Testis (tissue), 2 donors: ENCODE measurements at regions not wholly inside any gene's neighbourhood (a gene's known extent, or its start where the extent isn't known, plus 50 kb on each side); places are given as distances from the start of the nearest gene placed in this dataset.

ENCODE experiments used
- DNase-seq: peaks from one replicate; pipeline ENCODE4 v3.0.0-alpha.2; 2019
- H3K27ac ChIP-seq, 2 donors: fragments of 200-600 bp; sonication (generic); one replicate each; pipeline ENCODE4 v1.5.1; 2019
- H3K27me3 ChIP-seq: fragments of 200-600 bp; sonication (generic); one replicate; pipeline ENCODE4 v1.5.1; 2019
- H3K36me3 ChIP-seq: fragments of 200-600 bp; sonication (generic); one replicate; pipeline ENCODE4 v1.5.1; 2017; ENCODE audit warnings: low read depth; ENCODE audit errors: missing control alignments
- H3K4me1 ChIP-seq: fragments of 200-600 bp; sonication (generic); one replicate; pipeline ENCODE4 v1.5.1; 2019
- H3K4me3 ChIP-seq, 2 donors: fragments of 200-600 bp; sonication (generic); one replicate each; pipeline ENCODE4 v1.5.1; 2017 to 2019
- H3K9me3 ChIP-seq: fragments of 200-600 bp; sonication (generic); one replicate; pipeline ENCODE4 v1.5.1; 2017
- POLR2A ChIP-seq: fragments of 450-650 bp; IDR thresholded peaks from one replicate; pipeline ENCODE4 v1.6.1; 2017; ENCODE audit warnings: antibody characterized with exemption, mild to moderate bottlenecking, moderate library complexity
- WGBS, 2 donors: methylation state at CpG; one replicate each; pipeline ENCODE4 v1.1.5; 2018; 5-methylcytosine and 5-hydroxymethylcytosine counted together
- intact Hi-C: fragments of 100-400 bp; cut with DNase I; formaldehyde crosslinking; loops from one replicate; pipeline ENCODE4 v1.15.1; 2023; ENCODE audit warnings: low total_unique reads
- TF ChIP-seq, protein P1 (sequence below), 3 experiments: fragments of 450-650 bp in 2 of 3; fragments of 200-600 bp in 1 of 3; sonication (generic) in 1 of 3; IDR thresholded peaks; one replicate each; pipeline ENCODE4 v1.5.1; 2016 to 2019; ENCODE audit warnings: antibody characterized with exemption in 3 of 3, mild to moderate bottlenecking in 2 of 3, moderate library complexity in 1 of 3

DNA sequence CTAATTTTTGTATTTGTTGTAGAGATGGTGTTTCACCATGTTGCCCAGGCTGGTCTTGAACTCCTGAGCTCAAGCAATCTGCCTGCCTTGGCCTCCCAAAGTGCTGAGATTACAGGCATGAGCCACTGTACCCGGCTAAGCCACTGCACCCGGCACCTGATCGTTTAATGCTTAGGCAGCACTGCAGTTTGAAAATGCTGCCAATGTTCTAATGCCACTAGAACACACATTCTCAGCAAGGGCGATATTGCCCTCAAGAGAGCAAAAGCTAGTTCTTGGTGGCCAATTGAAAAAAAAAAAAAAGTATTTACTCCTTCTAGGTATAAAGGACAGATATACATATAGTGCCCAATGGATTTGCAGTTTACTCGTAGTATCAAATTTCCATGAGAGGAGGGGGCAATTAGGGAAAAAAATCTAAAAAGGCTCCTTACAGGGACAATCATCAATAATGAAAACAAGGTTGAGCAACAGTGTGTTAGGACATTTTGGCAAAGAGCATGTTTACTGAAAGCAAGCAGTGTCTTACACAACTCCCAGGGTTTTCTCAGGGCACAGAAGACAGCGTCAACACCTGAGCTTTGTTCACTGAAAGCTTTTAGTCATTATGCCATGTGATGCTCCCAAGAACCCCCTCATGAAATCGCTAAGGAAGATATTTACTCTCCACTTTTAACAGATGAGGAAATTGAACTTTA, 199.9 kb upstream of the PKDCC start:
- no peaks in the 10 kb centered on the region for H3K4me1 ChIP-seq
- 78 to 90% methylated on average over 7 of the region's 7 CpGs for WGBS, 2 donors
- H3K27ac ChIP-seq, result no peak overlapping the region
- TF ChIP-seq, protein P1, sequence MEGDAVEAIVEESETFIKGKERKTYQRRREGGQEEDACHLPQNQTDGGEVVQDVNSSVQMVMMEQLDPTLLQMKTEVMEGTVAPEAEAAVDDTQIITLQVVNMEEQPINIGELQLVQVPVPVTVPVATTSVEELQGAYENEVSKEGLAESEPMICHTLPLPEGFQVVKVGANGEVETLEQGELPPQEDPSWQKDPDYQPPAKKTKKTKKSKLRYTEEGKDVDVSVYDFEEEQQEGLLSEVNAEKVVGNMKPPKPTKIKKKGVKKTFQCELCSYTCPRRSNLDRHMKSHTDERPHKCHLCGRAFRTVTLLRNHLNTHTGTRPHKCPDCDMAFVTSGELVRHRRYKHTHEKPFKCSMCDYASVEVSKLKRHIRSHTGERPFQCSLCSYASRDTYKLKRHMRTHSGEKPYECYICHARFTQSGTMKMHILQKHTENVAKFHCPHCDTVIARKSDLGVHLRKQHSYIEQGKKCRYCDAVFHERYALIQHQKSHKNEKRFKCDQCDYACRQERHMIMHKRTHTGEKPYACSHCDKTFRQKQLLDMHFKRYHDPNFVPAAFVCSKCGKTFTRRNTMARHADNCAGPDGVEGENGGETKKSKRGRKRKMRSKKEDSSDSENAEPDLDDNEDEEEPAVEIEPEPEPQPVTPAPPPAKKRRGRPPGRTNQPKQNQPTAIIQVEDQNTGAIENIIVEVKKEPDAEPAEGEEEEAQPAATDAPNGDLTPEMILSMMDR (IDR thresholded peaks at IDR 0.05), result no peak
- no peak for TF ChIP-seq POLR2A
- no peaks in the 10 kb centered on the region for H3K9me3 ChIP-seq
- intact Hi-C loops, result no loop called here
- no peak overlapping the region for H3K4me3 ChIP-seq
- no peaks in the 10 kb centered on the region for H3K27me3 ChIP-seq
- no peaks in the 10 kb centered on the region for H3K36me3 ChIP-seq
- DNase-seq, result no peak

DNA sequence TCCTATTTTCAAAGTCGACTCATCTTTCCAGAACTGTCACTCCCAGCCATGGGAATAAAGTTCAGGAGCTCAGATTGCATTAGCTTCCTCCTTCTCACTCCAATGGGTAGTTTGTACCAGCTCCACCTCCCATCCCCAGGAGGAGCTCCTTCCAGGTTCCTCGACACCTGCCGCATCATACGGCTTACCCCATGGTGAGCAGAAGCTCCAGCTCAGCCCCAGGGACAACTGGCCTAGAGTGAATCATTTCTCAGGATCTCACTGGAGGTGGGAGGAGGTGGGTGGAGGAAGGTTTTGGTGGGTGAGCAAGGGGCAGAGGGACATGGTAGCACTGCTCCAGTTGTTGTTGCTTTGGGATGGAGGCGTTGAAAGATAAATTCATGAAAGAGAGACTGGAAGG, 196.3 kb upstream of the PKDCC start:
- no peak overlapping the region for H3K27ac ChIP-seq
- 78 to 89% methylated on average over 5 of the region's 5 CpGs for WGBS, 2 donors
- H3K9me3 ChIP-seq, result no peaks in the 10 kb centered on the region
- H3K4me1 ChIP-seq, result no peaks in the 10 kb centered on the region
- DNase-seq, result no peak
- H3K27me3 ChIP-seq, result no peaks in the 10 kb centered on the region
- no peak for TF ChIP-seq POLR2A
- TF ChIP-seq, protein P1 (IDR thresholded peaks at IDR 0.05), result no peak
- no peak overlapping the region for H3K4me3 ChIP-seq
- intact Hi-C loops, result loop anchor here (5.0 kb wide), 1 partner anchor 236 kb away; no protein-coding TSS in a partner anchor
- no peaks in the 10 kb centered on the region for H3K36me3 ChIP-seq

DNA sequence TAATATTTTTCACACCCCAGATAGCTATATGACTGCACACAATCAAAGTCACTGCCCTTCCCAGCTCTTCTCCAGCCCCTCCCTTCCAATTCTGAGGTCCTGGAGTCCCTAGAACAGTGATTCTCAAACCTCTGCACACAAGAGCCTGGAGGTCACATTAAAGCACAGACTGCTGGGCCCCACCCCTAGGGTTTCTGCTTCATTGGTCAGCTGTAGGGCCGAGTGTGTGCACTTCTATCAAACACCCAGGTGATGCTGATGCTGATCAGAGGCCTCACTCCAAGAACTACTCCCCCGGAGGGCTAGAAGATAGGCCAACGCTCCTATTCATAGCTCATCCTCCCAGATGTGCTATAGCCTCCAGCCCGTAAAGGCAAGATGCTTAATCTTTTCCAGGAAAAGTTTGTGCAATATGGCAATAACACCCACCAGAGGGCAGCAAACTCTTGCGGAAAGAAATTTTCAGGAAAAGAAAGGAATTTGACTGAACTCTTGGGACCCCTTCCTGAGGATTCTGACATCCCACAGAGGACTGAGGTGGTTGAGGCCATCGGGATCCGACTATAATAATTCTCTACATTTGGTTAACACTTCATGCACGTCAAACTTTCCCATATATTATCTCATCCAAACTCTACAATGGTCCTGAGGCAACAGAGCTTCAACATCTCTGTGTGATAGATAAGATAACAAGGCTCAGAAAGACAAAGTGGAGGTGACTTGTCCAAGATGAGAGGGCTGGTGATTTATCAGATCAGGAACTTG, 194.2 kb upstream of the PKDCC start:
- DNase-seq, result peak; percentile 71
- H3K36me3 ChIP-seq, result no peaks in the 10 kb centered on the region
- H3K27me3 ChIP-seq, result no peaks in the 10 kb centered on the region
- no peak overlapping the region for H3K27ac ChIP-seq
- intact Hi-C loops, result loop anchor here (5.0 kb wide), 1 partner anchor 234 kb away; no protein-coding TSS in a partner anchor
- H3K4me1 ChIP-seq, result no peaks in the 10 kb centered on the region
- TF ChIP-seq, protein P1 (IDR thresholded peaks at IDR 0.05), result peak; percentile 72 to 83 (median 78)
- TF ChIP-seq POLR2A, result no peak
- 24 to 46% methylated on average over 8 of the region's 8 CpGs for WGBS, 2 donors
- no peaks in the 10 kb centered on the region for H3K9me3 ChIP-seq
- H3K4me3 ChIP-seq, result no peak overlapping the region

GRCh38 chr2:41854227-41854626, 193.6 kb upstream of the PKDCC start:
- intact Hi-C loops, result loop anchor here (5.0 kb wide), 1 partner anchor 233 kb away; no protein-coding TSS in a partner anchor
- H3K27me3 ChIP-seq, result no peaks in the 10 kb centered on the region

More at GRCh38 chr2:41854227-41854626, 193.6 kb upstream of the PKDCC start:
- Histone ChIP-seq H3K27ac (no peak overlapping the region), H3K4me1 (no peaks in the 10 kb centered on the region), H3K9me3 (no peaks in the 10 kb centered on the region), H3K4me3 (no peak overlapping the region), H3K36me3 (no peaks in the 10 kb centered on the region)
- DNase-seq, result no peak
- TF ChIP-seq, protein P1 (IDR thresholded peaks at IDR 0.05), result no peak
- TF ChIP-seq POLR2A, result no peak
- 90 to 91% methylated on average over 4 of the region's 4 CpGs for WGBS, 2 donors
